GM18517 (cell line): ENCODE measurements at regions not wholly inside any gene's neighbourhood (a gene's known extent, or its start where the extent isn't known, plus 50 kb on each side); places are given as distances from the start of the nearest gene placed in this dataset.
"Not testable (repeated sequence)": the region's sequence is repeated elsewhere in the genome, so short reads cannot be mapped to it uniquely, and the experiment has no call there.

Source experiments
- ATAC-seq: cut with Tn5 transposase; IDR thresholded peaks from one replicate; pipeline ENCODE4 v1.9.1; 2021; ENCODE audit warnings: mild to moderate bottlenecking, moderate library complexity; ENCODE audit not compliant: unreplicated experiment

GRCh38 chr3:21979706-21980105 lies 228.7 kb upstream of the ZNF385D start:
- ATAC-seq = no peak

- ATAC-seq = no peak
Measured at GRCh38 chr3:21989341-21990042, 238.5 kb upstream of the ZNF385D start.

GRCh38 chr3:21991061-21991460 lies 240.1 kb upstream of the ZNF385D start:
- no peak for ATAC-seq

GRCh38 chr3:21995079-21995607 lies 244.1 kb upstream of the ZNF385D start:
- ATAC-seq = no peak

- ATAC-seq = no peak
Measured at GRCh38 chr3:22007368-22007767, 256.4 kb upstream of the ZNF385D start.

GRCh38 chr3:22010997-22011396 lies 260.0 kb upstream of the ZNF385D start:
- no peak for ATAC-seq

GRCh38 chr3:22012471-22012870 lies 261.5 kb upstream of the ZNF385D start:
- ATAC-seq = no peak

GRCh38 chr3:22013641-22014040 lies 262.6 kb upstream of the ZNF385D start:
- ATAC-seq = no peak

GRCh38 chr3:22016197-22016596 lies 265.2 kb upstream of the ZNF385D start:
- ATAC-seq = no peak

GRCh38 chr3:22024638-22025037 lies 273.6 kb upstream of the ZNF385D start:
- not testable (repeated sequence) for ATAC-seq

GRCh38 chr3:22029480-22029879 lies 278.5 kb upstream of the ZNF385D start:
- no peak for ATAC-seq

GRCh38 chr3:22039161-22039560 lies 288.2 kb upstream of the ZNF385D start:
- no peak for ATAC-seq

- no peak for ATAC-seq
Measured at GRCh38 chr3:22040150-22040549, 289.1 kb upstream of the ZNF385D start.

GRCh38 chr3:22045882-22046281 lies 294.9 kb upstream of the ZNF385D start:
- ATAC-seq = no peak

- no peak for ATAC-seq
Measured at GRCh38 chr3:22063500-22063899, 312.5 kb upstream of the ZNF385D start.

GRCh38 chr3:22068619-22069018 lies 317.6 kb upstream of the ZNF385D start:
- no peak for ATAC-seq

GRCh38 chr3:22088204-22088603 lies 337.2 kb upstream of the ZNF385D start:
- no peak for ATAC-seq

- peak; percentile 83 for ATAC-seq
Measured at GRCh38 chr3:22089284-22089683, 338.3 kb upstream of the ZNF385D start.

GRCh38 chr3:22091329-22091728 lies 340.3 kb upstream of the ZNF385D start:
- ATAC-seq = no peak

- no peak for ATAC-seq
Measured at GRCh38 chr3:22098021-22098420, 347.0 kb upstream of the ZNF385D start.

GRCh38 chr3:22101351-22101750 lies 350.3 kb upstream of the ZNF385D start:
- ATAC-seq = no peak

- no peak for ATAC-seq
Measured at GRCh38 chr3:22101811-22102210, 350.8 kb upstream of the ZNF385D start.

- no peak for ATAC-seq
Measured at GRCh38 chr3:22103423-22103822, 352.4 kb upstream of the ZNF385D start.
